ENCODE measurements at regions not wholly inside any gene's neighbourhood (a gene's known extent, or its start where the extent isn't known, plus 50 kb on each side); places are given as distances from the start of the nearest gene placed in this dataset.
"Not testable (repeated sequence)": the region's sequence is repeated elsewhere in the genome, so short reads cannot be mapped to it uniquely, and the experiment has no call there.

GRCh38 chr6:80439721-80440470 lies 333.4 kb downstream of the BCKDHB start:
- DNase-seq = no peak

GRCh38 chr6:80438772-80439171 lies 332.3 kb downstream of the BCKDHB start:
- DNase-seq = no peak

GRCh38 chr6:80437801-80438200 lies 331.3 kb downstream of the BCKDHB start:
- DNase-seq = no peak

- no peak for DNase-seq
Observed at GRCh38 chr6:80437221-80437620, 330.8 kb downstream of the BCKDHB start.

- DNase-seq = no peak
Observed at GRCh38 chr6:80436663-80437062, 330.2 kb downstream of the BCKDHB start.

- no peak for DNase-seq
Observed at GRCh38 chr6:80435457-80435856, 329.0 kb downstream of the BCKDHB start.

GRCh38 chr6:80434691-80435350 lies 328.4 kb downstream of the BCKDHB start:
- DNase-seq = no peak

GRCh38 chr6:80433673-80434025 lies 327.2 kb downstream of the BCKDHB start:
- no peak for DNase-seq

GRCh38 chr6:80433010-80433672 lies 326.7 kb downstream of the BCKDHB start:
- no peak for DNase-seq

GRCh38 chr6:80425089-80425823 lies 318.8 kb downstream of the BCKDHB start:
- DNase-seq = no peak

- DNase-seq = no peak
Observed at GRCh38 chr6:80411486-80411885, 305.0 kb downstream of the BCKDHB start.

GRCh38 chr6:80407976-80408375 lies 301.5 kb downstream of the BCKDHB start:
- not testable (repeated sequence) for DNase-seq

- no peak for DNase-seq
Observed at GRCh38 chr6:80404889-80405288, 298.4 kb downstream of the BCKDHB start.

GRCh38 chr6:80403365-80403764 lies 296.9 kb downstream of the BCKDHB start:
- no peak for DNase-seq

GRCh38 chr6:80402266-80402665 lies 295.8 kb downstream of the BCKDHB start:
- no peak for DNase-seq

Measured in NCI-H1092 (cell line).